HG02623 (cell line): ENCODE measurements at regions not wholly inside any gene's neighbourhood (a gene's known extent, or its start where the extent isn't known, plus 50 kb on each side); places are given as distances from the start of the nearest gene placed in this dataset.
"Not testable (repeated sequence)": the region's sequence is repeated elsewhere in the genome, so short reads cannot be mapped to it uniquely, and the experiment has no call there.

Source experiments
- ATAC-seq: cut with Tn5 transposase; IDR thresholded peaks from one replicate; pipeline ENCODE4 v1.9.1; 2021; ENCODE audit warnings: moderate library complexity; ENCODE audit not compliant: unreplicated experiment

GRCh38 chr1:60688221-60688620, 394.1 kb upstream of the NFIA start:
- not testable (repeated sequence) for ATAC-seq

GRCh38 chr1:60681095-60681860, 401.1 kb upstream of the NFIA start:
- no peak for ATAC-seq

GRCh38 chr1:60679524-60680375, 402.6 kb upstream of the NFIA start:
- no peak for ATAC-seq

DNA sequence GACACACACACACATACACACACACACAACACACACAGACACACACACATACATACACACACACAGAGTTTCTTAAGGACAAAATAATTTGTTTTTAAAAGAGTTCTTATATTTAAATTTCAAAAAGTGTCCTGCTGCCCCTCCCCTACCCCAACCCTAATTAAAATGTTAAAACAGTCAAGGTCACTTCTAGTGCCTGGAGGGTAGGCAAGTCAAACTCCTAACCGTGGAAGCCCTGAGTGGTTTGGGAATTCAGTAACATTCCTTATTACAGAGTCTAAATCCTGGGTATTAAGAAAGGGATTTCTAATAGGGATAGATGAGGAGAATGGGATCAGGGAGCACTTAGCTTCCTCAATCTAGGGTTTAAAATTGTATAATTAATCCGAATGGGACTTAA, 403.6 kb upstream of the NFIA start:
- ATAC-seq: no peak

GRCh38 chr1:60678391-60678790, 404.0 kb upstream of the NFIA start:
- ATAC-seq: no peak

- no peak for ATAC-seq
Measured at GRCh38 chr1:60672449-60672848, 409.9 kb upstream of the NFIA start.

DNA sequence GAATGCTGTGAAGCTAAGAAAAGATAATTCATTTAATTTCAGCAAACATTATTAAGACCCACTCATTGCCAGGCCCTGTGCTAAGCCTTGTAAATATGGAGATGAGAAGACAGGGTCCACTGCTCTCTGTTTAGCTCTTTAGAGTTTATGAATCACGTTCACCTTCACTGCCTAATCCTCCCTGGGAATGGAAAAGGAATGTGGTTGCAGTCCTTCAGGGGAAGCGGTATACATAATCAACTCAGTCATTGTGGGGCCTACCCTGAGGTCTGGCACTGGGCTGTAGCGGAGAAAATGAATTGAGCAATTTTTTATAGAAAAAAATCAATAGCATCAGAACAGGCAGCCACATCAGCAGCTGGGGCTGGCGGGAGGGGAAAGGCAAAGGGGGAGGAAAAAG, 412.1 kb upstream of the NFIA start:
- no peak for ATAC-seq

GRCh38 chr1:60668585-60668984, 413.8 kb upstream of the NFIA start:
- no peak for ATAC-seq

DNA sequence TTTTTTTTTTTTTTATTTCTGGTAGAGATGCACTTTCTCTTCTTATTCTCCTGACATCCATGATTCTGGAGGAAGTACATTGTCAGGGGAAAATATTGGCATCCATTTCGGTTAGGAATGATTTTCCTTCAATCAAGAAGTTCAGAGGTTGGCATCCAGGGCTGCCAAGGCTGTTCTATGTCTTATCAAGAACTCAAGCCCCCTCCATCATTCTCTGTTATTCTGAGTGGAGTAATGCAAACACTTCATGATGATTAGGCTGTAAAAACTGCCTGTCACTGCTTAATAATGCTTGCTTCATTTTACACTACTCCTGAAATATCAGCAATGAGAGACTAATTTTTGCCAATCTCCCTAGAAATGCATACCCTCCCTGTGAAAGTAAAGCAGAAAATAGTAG, 417.1 kb upstream of the NFIA start:
- ATAC-seq: no peak

GRCh38 chr1:60664086-60664625, 418.2 kb upstream of the NFIA start:
- no peak for ATAC-seq

DNA sequence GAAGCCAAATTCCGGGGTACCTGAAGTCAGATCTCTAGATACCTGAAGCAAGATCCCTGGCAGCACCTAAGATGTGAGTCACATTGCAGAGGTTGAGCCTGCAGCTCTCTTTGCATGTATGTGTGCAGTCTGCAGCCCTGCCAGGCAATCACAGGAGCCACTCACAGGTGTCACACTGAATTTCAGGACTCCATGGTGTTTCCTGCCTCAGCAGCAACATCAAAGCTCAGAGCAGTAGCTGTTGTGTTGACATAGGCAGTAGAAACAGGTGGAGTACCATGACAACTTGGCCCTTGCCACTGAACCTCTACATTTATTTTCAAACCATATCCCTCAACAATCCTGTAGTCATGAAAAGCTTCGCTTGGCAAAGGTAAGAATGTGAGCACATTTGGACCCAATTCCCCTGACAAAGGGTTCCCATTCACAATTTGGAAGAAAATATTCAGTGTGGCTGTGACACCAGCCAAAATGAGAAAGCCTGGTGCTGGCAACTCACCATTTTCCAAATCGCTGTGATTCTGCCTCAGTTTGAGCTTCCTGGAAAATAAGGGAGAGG, 419.8 kb upstream of the NFIA start:
- no peak for ATAC-seq

DNA sequence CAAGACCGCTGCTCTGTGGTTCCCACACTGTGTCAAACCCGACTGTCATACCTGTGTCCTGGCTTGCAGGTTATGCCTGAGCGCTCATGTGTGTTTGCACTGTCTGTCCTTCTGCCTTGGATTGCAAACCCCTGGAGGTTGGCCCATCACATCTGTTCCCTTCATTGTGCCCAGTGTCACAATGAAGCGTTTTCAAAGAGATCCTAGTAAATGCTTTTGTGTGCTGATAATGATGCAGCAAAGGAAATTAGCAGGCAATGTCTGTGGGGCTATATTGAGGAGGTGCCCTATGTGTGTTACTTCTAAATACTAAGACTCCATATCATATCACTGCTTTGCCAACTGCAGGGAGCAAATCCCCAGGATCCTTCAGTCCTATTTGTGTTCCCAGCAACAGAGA, 424.4 kb upstream of the NFIA start:
- ATAC-seq: no peak

GRCh38 chr1:60655679-60656355, 426.5 kb upstream of the NFIA start:
- ATAC-seq: no peak

DNA sequence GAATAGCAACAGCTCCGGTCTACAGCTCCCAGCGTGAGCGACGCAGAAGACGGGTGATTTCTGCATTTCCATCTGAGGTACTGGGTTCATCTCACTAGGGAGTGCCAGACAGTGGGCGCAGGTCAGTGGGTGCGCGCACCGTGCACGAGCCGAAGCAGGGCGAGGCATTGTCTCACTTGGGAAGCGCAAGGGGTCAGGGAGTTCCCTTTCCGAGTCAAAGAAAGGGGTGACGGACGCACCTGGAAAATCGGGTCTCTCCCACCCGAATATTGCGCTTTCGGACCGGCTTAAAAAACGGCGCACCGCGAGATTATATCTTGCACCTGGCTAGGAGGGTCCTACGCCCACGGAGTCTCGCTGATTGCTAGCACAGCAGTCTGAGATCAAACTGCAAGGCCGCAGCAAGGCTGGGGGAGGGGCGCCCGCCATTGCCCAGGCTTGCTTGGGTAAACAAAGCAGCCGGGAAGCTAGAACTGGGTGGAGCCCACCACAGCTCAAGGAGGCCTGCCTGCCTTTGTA, 442.3 kb upstream of the NFIA start:
- not testable (repeated sequence) for ATAC-seq

GRCh38 chr1:60639287-60639686, 443.1 kb upstream of the NFIA start:
- no peak for ATAC-seq

DNA sequence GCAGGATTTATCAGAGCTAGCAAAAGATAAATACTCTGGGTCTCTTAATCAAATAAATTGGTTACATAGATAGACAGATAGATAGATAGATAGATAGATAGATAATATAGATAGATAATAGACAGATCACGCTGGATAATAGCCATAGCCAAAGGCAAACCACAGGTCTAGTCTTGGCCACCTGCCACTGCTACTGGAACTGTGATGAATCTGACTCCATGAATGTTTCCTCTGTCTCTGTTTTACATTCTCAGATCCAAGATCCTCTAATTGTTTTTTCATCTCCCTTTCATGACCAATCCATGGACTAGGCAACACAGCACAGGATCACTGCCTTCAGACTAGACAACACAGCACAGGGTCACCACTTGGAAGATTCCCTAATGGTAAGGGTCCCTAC, 444.7 kb upstream of the NFIA start:
- ATAC-seq: no peak

GRCh38 chr1:60636946-60637345, 445.4 kb upstream of the NFIA start:
- no peak for ATAC-seq

- no peak for ATAC-seq
Measured at GRCh38 chr1:60634106-60634505, 448.3 kb upstream of the NFIA start.

DNA sequence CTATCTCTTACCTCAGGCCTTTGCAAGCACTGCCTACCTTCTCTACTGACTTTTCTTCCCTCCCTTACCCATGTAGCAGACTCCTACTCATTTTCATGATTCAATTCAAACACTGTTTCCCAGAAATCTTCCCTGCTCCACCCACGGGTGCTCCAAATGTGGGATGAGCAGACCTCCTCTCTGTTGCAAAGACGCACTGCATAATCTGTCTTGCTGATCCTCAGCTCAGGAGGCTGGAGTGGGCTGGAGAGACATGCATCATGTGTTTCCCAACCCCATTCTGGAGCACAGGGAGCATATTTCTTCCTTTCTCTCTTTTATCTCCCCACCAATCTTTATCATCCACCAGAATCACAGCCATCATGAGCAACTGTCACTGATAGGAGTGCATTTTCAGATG, 459.9 kb upstream of the NFIA start:
- ATAC-seq: no peak

GRCh38 chr1:60621368-60621851, 461.0 kb upstream of the NFIA start:
- no peak for ATAC-seq

DNA sequence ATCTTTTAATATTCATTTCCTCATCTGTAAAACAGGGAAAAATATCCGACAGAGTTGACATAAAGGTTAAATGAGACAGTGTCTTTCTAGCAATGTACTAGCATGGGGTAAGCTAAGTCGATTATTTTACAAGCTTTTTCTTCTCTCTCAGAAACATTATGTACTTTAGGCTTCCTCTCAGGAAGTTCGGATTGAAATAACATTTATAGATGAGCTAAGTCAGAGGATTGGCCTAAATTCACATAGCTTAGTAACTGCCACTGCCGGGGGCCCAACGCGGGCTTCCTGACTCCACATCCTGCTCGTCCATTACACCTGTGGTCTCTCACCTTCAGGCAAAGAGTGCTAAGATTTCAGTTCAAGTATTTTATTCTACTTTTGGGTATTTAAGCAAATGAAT, 462.3 kb upstream of the NFIA start:
- no peak for ATAC-seq
